ENCODE measurements at regions not wholly inside any gene's neighbourhood (a gene's known extent, or its start where the extent isn't known, plus 50 kb on each side); places are given as distances from the start of the nearest gene placed in this dataset.

- intact Hi-C loops (cut with micrococcal nuclease; ENCODE audit: unreplicated experiment) (no loop called here), in situ Hi-C loops (cut with MboI) (no loop called here)
- no peaks in the 10 kb centered on the region for H3K36me3 ChIP-seq (ENCODE audit: control insufficient read depth in 2 of 2, insufficient read depth in 2 of 2, low read length in 1 of 2)
- H3K9ac ChIP-seq (ENCODE audit: control insufficient read depth, insufficient read depth, low read length), result no peak overlapping the region
- TF ChIP-seq RELB (IDR thresholded peaks at IDR 0.05; ENCODE audit: low read depth) (no peak), MYB (IDR thresholded peaks at IDR 0.05; ENCODE audit: borderline replicate concordance, low read depth, low read length) (no peak), SRF (IDR thresholded peaks at IDR 0.05; ENCODE audit: low read depth in 2 of 2, low read length in 2 of 2) (no peak), BCL3 (IDR thresholded peaks at IDR 0.05; ENCODE audit: borderline replicate concordance, insufficient read depth, low read depth, low read length, poor library complexity, severe bottlenecking) (no peak)
- DNase-seq (ENCODE audit: low read depth, low spot score) (no peak), FAIRE-seq (no peak), ATAC-seq (no peak)
- POLR2A ChIA-PET, result no interaction called here
- SMC1A ChIA-PET (ENCODE audit: uncharacterized antibody, unreplicated experiment), result no interaction called here
- H3K27ac ChIP-seq (ENCODE audit: control insufficient read depth, insufficient read depth), result no peak overlapping the region
- H3K4me3 ChIP-seq, result no peak overlapping the region
- no peak overlapping the region for H3K4me2 ChIP-seq (ENCODE audit: control insufficient read depth, insufficient read depth)
- no peaks in the 10 kb centered on the region for H3K4me1 ChIP-seq (ENCODE audit: control insufficient read depth, insufficient read depth, low read length)
- H3K27me3 ChIP-seq (replicated peaks in 1 of 2; ENCODE audit: control insufficient read depth in 2 of 2, insufficient read depth in 2 of 2, low read length in 1 of 2), result no peaks in the 10 kb centered on the region
- no peaks in the 10 kb centered on the region for H4K20me1 ChIP-seq (ENCODE audit: control insufficient read depth, insufficient read depth)
- CTCF ChIA-PET, result no interaction called here
- no peaks in the 10 kb centered on the region for H3K79me2 ChIP-seq (ENCODE audit: control insufficient read depth, insufficient read depth, low read length)
- H3K9me3 ChIP-seq (replicated peaks; ENCODE audit: control insufficient read depth, insufficient read depth, low read length), result no peaks in the 10 kb centered on the region
- BruUV-seq (replicated peaks), result no TSS peak
- RAD21 ChIA-PET (ENCODE audit: unreplicated experiment), result no interaction called here
- no peak overlapping the region for H2AFZ ChIP-seq (ENCODE audit: control insufficient read depth, low read depth, low read length)
Measured at GRCh38 chr4:125368146-125368545, 53.4 kb downstream of the FAT4 start.

- no peaks in the 10 kb centered on the region for H4K20me1 ChIP-seq (ENCODE audit: control insufficient read depth, insufficient read depth)
- no peak overlapping the region for H3K27ac ChIP-seq (ENCODE audit: control insufficient read depth, insufficient read depth)
- H3K27me3 ChIP-seq (replicated peaks in 1 of 2; ENCODE audit: control insufficient read depth in 2 of 2, insufficient read depth in 2 of 2, low read length in 1 of 2), result no peaks in the 10 kb centered on the region
- H3K36me3 ChIP-seq (ENCODE audit: control insufficient read depth in 2 of 2, insufficient read depth in 2 of 2, low read length in 1 of 2), result no peaks in the 10 kb centered on the region
- in situ Hi-C loops (cut with MboI) (no loop called here), intact Hi-C loops (cut with micrococcal nuclease; ENCODE audit: unreplicated experiment) (no loop called here)
- no peak overlapping the region for H2AFZ ChIP-seq (ENCODE audit: control insufficient read depth, low read depth, low read length)
- ATAC-seq (no peak), FAIRE-seq (no peak), DNase-seq (ENCODE audit: low read depth, low spot score) (no peak)
- ChIA-PET CTCF (no interaction called here), SMC1A (ENCODE audit: uncharacterized antibody, unreplicated experiment) (no interaction called here), RAD21 (ENCODE audit: unreplicated experiment) (no interaction called here), POLR2A (no interaction called here)
- no TSS peak for BruUV-seq (replicated peaks)
- no peak overlapping the region for H3K4me2 ChIP-seq (ENCODE audit: control insufficient read depth, insufficient read depth)
- no peaks in the 10 kb centered on the region for H3K4me1 ChIP-seq (ENCODE audit: control insufficient read depth, insufficient read depth, low read length)
- no peak overlapping the region for H3K9ac ChIP-seq (ENCODE audit: control insufficient read depth, insufficient read depth, low read length)
- no peaks in the 10 kb centered on the region for H3K9me3 ChIP-seq (replicated peaks; ENCODE audit: control insufficient read depth, insufficient read depth, low read length)
- H3K79me2 ChIP-seq (ENCODE audit: control insufficient read depth, insufficient read depth, low read length), result no peaks in the 10 kb centered on the region
- no peak overlapping the region for H3K4me3 ChIP-seq
- 49% methylated on average over 3 of the region's 3 CpGs for WGBS (ENCODE audit: insufficient coverage, insufficient replicate concordance, low lambda C conversion rate, missing lambda C conversion rate)
- TF ChIP-seq GABPA (IDR thresholded peaks at IDR 0.05; ENCODE audit: low read depth), result no peak
- TF ChIP-seq SREBF1 (IDR thresholded peaks at IDR 0.05; ENCODE audit: low read length), result no peak
- TF ChIP-seq NBN (IDR thresholded peaks at IDR 0.05), result no peak
- TF ChIP-seq POLR2AphosphoS2 (IDR thresholded peaks at IDR 0.05; ENCODE audit: low read depth, low read length), result no peak
- TF ChIP-seq BMI1 (IDR thresholded peaks at IDR 0.05; ENCODE audit: borderline replicate concordance), result no peak
- TF ChIP-seq DPF2 (IDR thresholded peaks at IDR 0.05), result no peak
- TF ChIP-seq ZNF24 (IDR thresholded peaks at IDR 0.05), result no peak
- TF ChIP-seq CBFB (IDR thresholded peaks at IDR 0.05; ENCODE audit: low read depth), result no peak
- TF ChIP-seq RUNX3 (IDR thresholded peaks at IDR 0.05; ENCODE audit: low read length), result no peak
- no peak for TF ChIP-seq ATF7 (IDR thresholded peaks at IDR 0.05; ENCODE audit: low read depth)
- no peak for TF ChIP-seq ATF2 (IDR thresholded peaks at IDR 0.05; ENCODE audit: low read length)
- TF ChIP-seq RFX5 (IDR thresholded peaks at IDR 0.05; ENCODE audit: low read depth, low read length), result no peak
- no peak for TF ChIP-seq POU2F2 (IDR thresholded peaks at IDR 0.05; ENCODE audit: borderline replicate concordance, low read depth, low read length)
Measured at GRCh38 chr4:125368671-125369081, 53.9 kb downstream of the FAT4 start.
